ENCODE measurements at regions not wholly inside any gene's neighbourhood (a gene's known extent, or its start where the extent isn't known, plus 50 kb on each side); places are given as distances from the start of the nearest gene placed in this dataset.

GRCh38 chr5:17878541-17878940, 244.3 kb downstream of the TAF11L14 start:
- Histone ChIP-seq H3K9me3 (ENCODE audit: control insufficient read depth in 2 of 2, low read length in 2 of 2) (peaks cover 0 to 2% of the 10 kb centered on the region in 2 experiments), H3K36me3 (ENCODE audit: control insufficient read depth, insufficient read depth, low read length) (no peaks in the 10 kb centered on the region), H3K4me1 (ENCODE audit: control insufficient read depth, insufficient read depth, low read length, poor library complexity, severe bottlenecking) (no peaks in the 10 kb centered on the region), H3K27me3 (ENCODE audit: control insufficient read depth, insufficient read depth, low read length) (no peaks in the 10 kb centered on the region), H3K4me3 (ENCODE audit: low read depth, low read length) (no peak overlapping the region), H3K27ac (ENCODE audit: insufficient read depth, low read length, poor library complexity, severe bottlenecking) (no peak overlapping the region)
- H3K4me1 Mint-ChIP-seq = no peaks in the 10 kb centered on the region
- peaks cover 0 to 26% (median 11%) of the 10 kb centered on the region in 7 donors for H3K9me3 Mint-ChIP-seq
- H3K27ac Mint-ChIP-seq = no peak overlapping the region
- no peak for ATAC-seq (ENCODE audit: low read depth in 2 of 2)
- no peak overlapping the region for H3K4me3 Mint-ChIP-seq
- no peaks in the 10 kb centered on the region for H3K36me3 Mint-ChIP-seq
- no peak for DNase-seq
- no peaks in the 10 kb centered on the region for H3K27me3 Mint-ChIP-seq

- ATAC-seq (ENCODE audit: low read depth in 2 of 2) = no peak
Observed at GRCh38 chr5:17879276-17879675, 245.0 kb downstream of the TAF11L14 start.

GRCh38 chr5:17880869-17881268, 246.6 kb downstream of the TAF11L14 start:
- no peak overlapping the region for H3K4me3 ChIP-seq (ENCODE audit: low read depth, low read length)
- H3K4me1 Mint-ChIP-seq = peaks cover 0 to 4% (median 0%) of the 10 kb centered on the region in 4 donors
- ATAC-seq (ENCODE audit: low read depth in 2 of 2) (no peak), DNase-seq (no peak)
- no peaks in the 10 kb centered on the region for H3K36me3 Mint-ChIP-seq
- H3K27me3 Mint-ChIP-seq = no peaks in the 10 kb centered on the region
- peaks cover 0 to 2% of the 10 kb centered on the region in 2 experiments for H3K9me3 ChIP-seq (ENCODE audit: control insufficient read depth in 2 of 2, low read length in 2 of 2)
- no peaks in the 10 kb centered on the region for H3K27me3 ChIP-seq (ENCODE audit: control insufficient read depth, insufficient read depth, low read length)
- no peak overlapping the region for H3K27ac ChIP-seq (ENCODE audit: insufficient read depth, low read length, poor library complexity, severe bottlenecking)
- no peak overlapping the region for H3K4me3 Mint-ChIP-seq
- no peaks in the 10 kb centered on the region for H3K36me3 ChIP-seq (ENCODE audit: control insufficient read depth, insufficient read depth, low read length)
- H3K4me1 ChIP-seq (ENCODE audit: control insufficient read depth, insufficient read depth, low read length, poor library complexity, severe bottlenecking) = no peaks in the 10 kb centered on the region
- H3K27ac Mint-ChIP-seq = no peak overlapping the region
- H3K9me3 Mint-ChIP-seq = peaks cover 2 to 22% (median 8%) of the 10 kb centered on the region in 7 donors

More at GRCh38 chr5:17879276-17879675, 245.0 kb downstream of the TAF11L14 start:
- Mint-ChIP-seq H3K9me3 (peaks cover 0 to 25% (median 11%) of the 10 kb centered on the region in 7 donors), H3K27me3 (no peaks in the 10 kb centered on the region), H3K4me1 (no peaks in the 10 kb centered on the region), H3K4me3 (no peak overlapping the region), H3K36me3 (no peaks in the 10 kb centered on the region), H3K27ac (no peak overlapping the region)
- no peak for DNase-seq
- H3K27me3 ChIP-seq (ENCODE audit: control insufficient read depth, insufficient read depth, low read length) = no peaks in the 10 kb centered on the region
- H3K36me3 ChIP-seq (ENCODE audit: control insufficient read depth, insufficient read depth, low read length) = no peaks in the 10 kb centered on the region
- no peak overlapping the region for H3K4me3 ChIP-seq (ENCODE audit: low read depth, low read length)
- no peaks in the 10 kb centered on the region for H3K4me1 ChIP-seq (ENCODE audit: control insufficient read depth, insufficient read depth, low read length, poor library complexity, severe bottlenecking)
- H3K9me3 ChIP-seq (ENCODE audit: control insufficient read depth in 2 of 2, low read length in 2 of 2) = peaks cover 0 to 2% of the 10 kb centered on the region in 2 experiments
- no peak overlapping the region for H3K27ac ChIP-seq (ENCODE audit: insufficient read depth, low read length, poor library complexity, severe bottlenecking)

- DNase-seq (no peak), ATAC-seq (ENCODE audit: low read depth in 2 of 2) (no peak)
- Mint-ChIP-seq H3K27ac (no peak overlapping the region), H3K4me3 (no peak overlapping the region), H3K9me3 (peaks cover 2 to 19% (median 8%) of the 10 kb centered on the region in 7 donors), H3K36me3 (no peaks in the 10 kb centered on the region), H3K4me1 (peaks cover 0 to 4% (median 0%) of the 10 kb centered on the region in 4 donors), H3K27me3 (no peaks in the 10 kb centered on the region)
- Histone ChIP-seq H3K27ac (ENCODE audit: insufficient read depth, low read length, poor library complexity, severe bottlenecking) (no peak overlapping the region), H3K4me1 (ENCODE audit: control insufficient read depth, insufficient read depth, low read length, poor library complexity, severe bottlenecking) (no peaks in the 10 kb centered on the region), H3K36me3 (ENCODE audit: control insufficient read depth, insufficient read depth, low read length) (no peaks in the 10 kb centered on the region), H3K27me3 (ENCODE audit: control insufficient read depth, insufficient read depth, low read length) (no peaks in the 10 kb centered on the region), H3K4me3 (ENCODE audit: low read depth, low read length) (no peak overlapping the region), H3K9me3 (ENCODE audit: control insufficient read depth in 2 of 2, low read length in 2 of 2) (peaks cover 0 to 2% of the 10 kb centered on the region in 2 experiments)
Observed at GRCh38 chr5:17882760-17883488, 248.7 kb downstream of the TAF11L14 start.

- H3K36me3 Mint-ChIP-seq = no peaks in the 10 kb centered on the region
- H3K27me3 Mint-ChIP-seq = no peaks in the 10 kb centered on the region
- ATAC-seq (ENCODE audit: low read depth in 2 of 2) (no peak), DNase-seq (no peak)
- H3K4me3 Mint-ChIP-seq = no peak overlapping the region
- Histone ChIP-seq H3K36me3 (ENCODE audit: control insufficient read depth, insufficient read depth, low read length) (no peaks in the 10 kb centered on the region), H3K27me3 (ENCODE audit: control insufficient read depth, insufficient read depth, low read length) (no peaks in the 10 kb centered on the region), H3K9me3 (ENCODE audit: control insufficient read depth in 2 of 2, low read length in 2 of 2) (no peaks in the 10 kb centered on the region), H3K4me1 (ENCODE audit: control insufficient read depth, insufficient read depth, low read length, poor library complexity, severe bottlenecking) (no peaks in the 10 kb centered on the region), H3K4me3 (ENCODE audit: low read depth, low read length) (no peak overlapping the region), H3K27ac (ENCODE audit: insufficient read depth, low read length, poor library complexity, severe bottlenecking) (no peak overlapping the region)
- H3K9me3 Mint-ChIP-seq = peaks cover 0 to 18% (median 7%) of the 10 kb centered on the region in 7 donors
- no peak overlapping the region for H3K27ac Mint-ChIP-seq
- H3K4me1 Mint-ChIP-seq = peaks cover 0 to 4% (median 0%) of the 10 kb centered on the region in 4 donors
Observed at GRCh38 chr5:17888155-17888554, 253.9 kb downstream of the TAF11L14 start.

GRCh38 chr5:17890501-17890900, 256.2 kb downstream of the TAF11L14 start:
- Mint-ChIP-seq H3K36me3 (no peaks in the 10 kb centered on the region), H3K4me3 (no peak overlapping the region), H3K9me3 (peaks cover 0 to 12% (median 4%) of the 10 kb centered on the region in 7 donors), H3K27me3 (no peaks in the 10 kb centered on the region), H3K27ac (no peak overlapping the region), H3K4me1 (no peaks in the 10 kb centered on the region)
- no peak for DNase-seq
- Histone ChIP-seq H3K9me3 (ENCODE audit: control insufficient read depth in 2 of 2, low read length in 2 of 2) (no peaks in the 10 kb centered on the region), H3K4me1 (ENCODE audit: control insufficient read depth, insufficient read depth, low read length, poor library complexity, severe bottlenecking) (no peaks in the 10 kb centered on the region), H3K4me3 (ENCODE audit: low read depth, low read length) (no peak overlapping the region), H3K36me3 (ENCODE audit: control insufficient read depth, insufficient read depth, low read length) (no peaks in the 10 kb centered on the region), H3K27me3 (ENCODE audit: control insufficient read depth, insufficient read depth, low read length) (no peaks in the 10 kb centered on the region), H3K27ac (ENCODE audit: insufficient read depth, low read length, poor library complexity, severe bottlenecking) (no peak overlapping the region)
- no peak for ATAC-seq (ENCODE audit: low read depth in 2 of 2)

GRCh38 chr5:17891881-17892280, 257.6 kb downstream of the TAF11L14 start:
- Histone ChIP-seq H3K4me3 (ENCODE audit: low read depth, low read length) (no peak overlapping the region), H3K27me3 (ENCODE audit: control insufficient read depth, insufficient read depth, low read length) (no peaks in the 10 kb centered on the region), H3K9me3 (ENCODE audit: control insufficient read depth in 2 of 2, low read length in 2 of 2) (peaks cover 0 to 9% of the 10 kb centered on the region in 2 experiments), H3K36me3 (ENCODE audit: control insufficient read depth, insufficient read depth, low read length) (no peaks in the 10 kb centered on the region), H3K4me1 (ENCODE audit: control insufficient read depth, insufficient read depth, low read length, poor library complexity, severe bottlenecking) (no peaks in the 10 kb centered on the region), H3K27ac (ENCODE audit: insufficient read depth, low read length, poor library complexity, severe bottlenecking) (no peak overlapping the region)
- no peak for ATAC-seq (ENCODE audit: low read depth in 2 of 2)
- H3K9me3 Mint-ChIP-seq = peaks cover 0 to 16% (median 6%) of the 10 kb centered on the region in 7 donors
- no peaks in the 10 kb centered on the region for H3K4me1 Mint-ChIP-seq
- H3K4me3 Mint-ChIP-seq = no peak overlapping the region
- peak overlapping the region in 1 of 3 donors; percentile 72 for H3K27ac Mint-ChIP-seq
- no peaks in the 10 kb centered on the region for H3K27me3 Mint-ChIP-seq
- no peak for DNase-seq
- no peaks in the 10 kb centered on the region for H3K36me3 Mint-ChIP-seq
